Liver (tissue), 3 donors: ENCODE measurements at regions not wholly inside any gene's neighbourhood (a gene's known extent, or its start where the extent isn't known, plus 50 kb on each side); places are given as distances from the start of the nearest gene placed in this dataset.

Experiments
- GABPA ChIP-seq, 2 donors: IDR thresholded peaks in 1 of 2; conservative IDR thresholded peaks in 1 of 2; 2 replicates each; pipeline ENCODE4 v1.6.1; 2016; ENCODE audit warnings: antibody characterized with exemption in 2 of 2, mild to moderate bottlenecking in 1 of 2, moderate library complexity in 1 of 2
- MAX ChIP-seq: IDR thresholded peaks from 2 replicates; pipeline ENCODE4 v1.6.1; 2016; ENCODE audit warnings: antibody characterized with exemption
- RAD21 ChIP-seq, 2 donors: IDR thresholded peaks; 2 replicates each; pipeline ENCODE4 v1.6.1; 2016; ENCODE audit warnings: antibody characterized with exemption in 2 of 2, mild to moderate bottlenecking in 2 of 2
- ZBTB33 ChIP-seq: IDR thresholded peaks from 2 replicates; pipeline ENCODE4 v1.6.1; 2016; ENCODE audit warnings: antibody characterized with exemption
- TF ChIP-seq, protein P1 (sequence below): fragments of 150-350 bp; IDR thresholded peaks from 2 replicates; pipeline ENCODE4 v1.5.1; 2017; ENCODE audit warnings: improper control_type of control experiment, low read depth, low read length; ENCODE audit not compliant: missing input control
- donor health status: healthy.
- donor health status: healthy.

DNA sequence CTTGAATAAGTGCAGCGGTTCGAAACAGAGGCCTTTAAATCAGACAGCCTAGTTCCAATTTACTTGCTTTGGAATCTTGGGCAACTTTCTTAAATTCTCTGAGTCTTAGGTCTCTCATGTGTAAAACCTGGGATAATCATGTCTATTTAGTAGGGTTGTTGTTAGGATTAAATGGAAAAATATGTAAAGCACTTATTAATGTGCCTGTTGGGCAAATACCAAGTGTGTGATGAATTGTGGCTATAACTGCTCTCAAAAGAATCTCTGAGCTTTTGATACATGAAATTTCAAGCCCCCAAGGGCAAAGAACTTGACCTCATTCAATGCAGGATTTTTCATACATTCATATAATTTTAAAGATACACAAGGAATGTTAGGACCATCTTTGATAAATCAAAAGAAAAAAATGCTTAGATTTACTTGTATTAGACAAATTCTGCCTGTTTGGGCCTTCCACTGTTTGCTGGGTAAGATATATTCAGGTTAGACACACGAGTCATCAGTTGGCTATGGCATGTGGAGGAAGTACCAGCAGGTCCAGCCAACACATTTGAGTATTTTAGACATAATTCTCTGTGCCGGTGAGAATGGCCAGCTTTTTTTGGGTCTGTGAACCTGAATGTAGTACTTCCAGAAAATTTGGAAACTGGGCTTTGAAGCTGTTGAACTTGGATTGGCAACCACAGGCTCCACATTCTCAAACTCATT, 241.4 kb upstream of the CNKSR2 start:
- TF ChIP-seq ZBTB33 (no peak), MAX (no peak), GABPA (IDR thresholded peaks at IDR 0.05 in 1 of 2, conservative IDR thresholded peaks at IDR 0.05 in 1 of 2) (no peak), RAD21 (IDR thresholded peaks at IDR 0.05) (no peak)
- TF ChIP-seq, protein P1, sequence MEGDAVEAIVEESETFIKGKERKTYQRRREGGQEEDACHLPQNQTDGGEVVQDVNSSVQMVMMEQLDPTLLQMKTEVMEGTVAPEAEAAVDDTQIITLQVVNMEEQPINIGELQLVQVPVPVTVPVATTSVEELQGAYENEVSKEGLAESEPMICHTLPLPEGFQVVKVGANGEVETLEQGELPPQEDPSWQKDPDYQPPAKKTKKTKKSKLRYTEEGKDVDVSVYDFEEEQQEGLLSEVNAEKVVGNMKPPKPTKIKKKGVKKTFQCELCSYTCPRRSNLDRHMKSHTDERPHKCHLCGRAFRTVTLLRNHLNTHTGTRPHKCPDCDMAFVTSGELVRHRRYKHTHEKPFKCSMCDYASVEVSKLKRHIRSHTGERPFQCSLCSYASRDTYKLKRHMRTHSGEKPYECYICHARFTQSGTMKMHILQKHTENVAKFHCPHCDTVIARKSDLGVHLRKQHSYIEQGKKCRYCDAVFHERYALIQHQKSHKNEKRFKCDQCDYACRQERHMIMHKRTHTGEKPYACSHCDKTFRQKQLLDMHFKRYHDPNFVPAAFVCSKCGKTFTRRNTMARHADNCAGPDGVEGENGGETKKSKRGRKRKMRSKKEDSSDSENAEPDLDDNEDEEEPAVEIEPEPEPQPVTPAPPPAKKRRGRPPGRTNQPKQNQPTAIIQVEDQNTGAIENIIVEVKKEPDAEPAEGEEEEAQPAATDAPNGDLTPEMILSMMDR = no peak
